NCI-H1048 (cell line): ENCODE measurements at regions not wholly inside any gene's neighbourhood (a gene's known extent, or its start where the extent isn't known, plus 50 kb on each side); places are given as distances from the start of the nearest gene placed in this dataset.
"Not testable (repeated sequence)": the region's sequence is repeated elsewhere in the genome, so short reads cannot be mapped to it uniquely, and the experiment has no call there.

Experiments used
- DNase-seq: peaks from one replicate; lab custom pipeline; 2025; lab: John Stamatoyannopoulos, UW

DNA sequence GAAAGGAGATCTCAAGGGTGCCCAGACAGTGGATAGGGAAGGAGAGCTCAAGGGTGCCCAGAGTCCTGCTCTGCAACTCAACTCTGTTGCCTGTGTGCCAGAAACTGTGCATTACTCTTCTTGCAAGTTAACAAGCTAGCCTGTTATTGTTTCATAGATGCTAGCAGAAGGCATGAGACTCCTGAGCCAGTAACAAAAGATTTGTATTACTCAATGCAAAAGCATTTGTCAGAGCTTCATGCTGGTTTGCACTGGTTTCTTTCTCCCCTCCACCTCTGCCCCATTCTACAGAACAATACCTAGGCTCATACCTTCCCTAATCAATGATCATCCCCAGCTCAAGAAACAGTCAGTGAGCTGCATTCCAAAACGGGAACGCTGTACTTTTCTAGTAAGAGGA lies 124.5 kb upstream of the NEIL3 start:
- no peak for DNase-seq

DNA sequence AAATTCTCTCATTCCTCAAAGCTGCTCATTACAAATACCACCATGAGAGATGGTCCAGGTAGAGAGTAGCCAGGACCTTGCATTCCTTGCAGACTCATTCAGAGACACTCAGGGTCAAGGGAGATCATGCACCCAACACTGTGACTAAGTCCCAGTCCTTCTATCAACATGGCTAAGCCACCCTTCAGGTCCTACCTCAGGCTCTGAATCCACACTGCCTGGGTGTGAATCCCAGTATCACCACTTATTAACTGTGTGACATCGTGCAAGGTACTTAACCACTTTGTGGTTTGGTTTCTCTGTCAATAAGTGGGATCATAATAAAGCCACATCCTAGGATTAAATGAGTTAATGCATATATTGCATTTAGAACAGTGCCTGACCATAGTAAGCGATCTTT lies 124.1 kb upstream of the NEIL3 start:
- no peak for DNase-seq

DNA sequence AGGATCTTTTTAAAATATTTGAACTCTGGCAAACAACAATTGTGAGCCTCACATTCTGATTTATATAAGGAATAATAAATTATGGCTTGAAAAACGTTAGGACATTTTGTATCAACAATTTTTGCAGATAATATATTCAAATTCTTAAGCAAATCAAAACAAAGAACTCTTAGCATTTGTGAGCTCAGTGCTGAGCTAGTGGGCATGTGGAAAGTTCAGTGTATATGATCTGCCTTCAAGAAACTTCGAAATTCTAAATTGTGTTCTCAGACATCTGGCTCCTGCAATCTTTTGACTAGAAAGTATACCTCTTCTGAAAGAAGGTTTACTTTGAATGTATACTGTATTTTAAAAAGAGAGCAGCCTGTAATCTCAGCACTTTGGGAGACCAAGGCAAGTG lies 122.3 kb upstream of the NEIL3 start:
- DNase-seq: no peak

DNA sequence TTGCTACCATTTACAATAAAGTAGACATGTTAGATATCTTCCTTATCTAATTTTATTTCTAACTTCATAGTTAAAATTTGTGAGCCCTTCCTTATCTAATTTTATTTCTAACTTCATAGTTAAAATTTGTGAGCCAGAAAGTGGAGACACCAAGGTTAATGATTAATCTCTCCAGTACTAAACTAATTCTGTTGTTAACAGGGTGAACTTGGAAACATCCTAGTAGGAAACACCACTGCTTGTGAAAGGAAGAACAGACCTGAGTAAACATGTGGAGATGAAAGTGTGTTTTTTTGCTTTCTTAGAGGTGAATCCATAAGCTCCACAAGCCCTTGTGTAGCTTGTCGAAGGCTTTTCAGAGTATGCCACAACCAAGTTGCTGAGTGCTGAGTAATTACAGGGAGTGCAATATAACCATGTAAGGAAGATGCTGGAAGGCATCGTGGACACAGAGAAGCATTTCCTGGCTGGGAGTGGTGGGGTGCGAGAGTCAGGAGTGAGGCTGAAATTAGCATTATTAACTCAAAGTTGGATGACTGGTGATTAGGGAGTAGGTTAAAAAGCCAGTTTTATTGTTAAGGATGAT lies 118.6 kb upstream of the NEIL3 start:
- DNase-seq: no peak

DNA sequence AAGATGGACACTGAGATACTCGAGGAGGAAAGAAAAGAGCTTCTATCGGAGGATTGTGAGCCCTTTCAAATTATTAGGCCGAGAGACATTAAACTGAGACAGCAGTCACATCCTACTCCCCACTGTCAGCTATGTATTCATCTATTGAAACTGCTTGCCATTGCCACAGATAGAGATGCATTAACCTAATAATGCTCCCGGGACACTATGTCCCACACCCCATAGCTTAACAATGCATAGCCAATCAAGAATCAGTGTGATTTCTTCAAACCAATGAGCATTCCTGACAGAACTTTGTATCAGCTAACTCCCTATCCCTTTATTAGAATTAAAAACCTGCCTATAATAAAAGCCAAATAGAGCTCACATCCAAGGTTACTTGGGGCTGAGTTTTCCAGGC lies 118.1 kb upstream of the NEIL3 start:
- DNase-seq: no peak

DNA sequence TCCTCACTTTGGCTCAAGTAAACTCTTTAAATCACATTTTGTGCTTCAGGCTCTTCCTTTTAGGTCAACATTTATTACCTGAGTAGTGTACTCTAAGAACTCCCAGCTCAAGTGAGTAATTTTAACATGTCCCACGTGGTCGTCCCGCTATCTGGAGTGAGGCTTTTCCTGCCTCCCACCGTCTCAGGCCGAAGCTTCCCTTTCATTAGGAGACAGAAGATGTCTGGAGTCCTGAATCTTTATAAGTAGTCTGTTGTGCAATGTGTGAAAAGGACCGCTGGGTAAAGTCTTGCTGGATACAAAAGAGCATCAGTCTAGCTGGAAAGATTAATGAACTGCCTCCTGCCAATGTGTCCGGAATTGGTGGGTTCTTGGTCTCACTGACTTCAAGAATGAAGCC lies 117.7 kb upstream of the NEIL3 start:
- DNase-seq: no peak

DNA sequence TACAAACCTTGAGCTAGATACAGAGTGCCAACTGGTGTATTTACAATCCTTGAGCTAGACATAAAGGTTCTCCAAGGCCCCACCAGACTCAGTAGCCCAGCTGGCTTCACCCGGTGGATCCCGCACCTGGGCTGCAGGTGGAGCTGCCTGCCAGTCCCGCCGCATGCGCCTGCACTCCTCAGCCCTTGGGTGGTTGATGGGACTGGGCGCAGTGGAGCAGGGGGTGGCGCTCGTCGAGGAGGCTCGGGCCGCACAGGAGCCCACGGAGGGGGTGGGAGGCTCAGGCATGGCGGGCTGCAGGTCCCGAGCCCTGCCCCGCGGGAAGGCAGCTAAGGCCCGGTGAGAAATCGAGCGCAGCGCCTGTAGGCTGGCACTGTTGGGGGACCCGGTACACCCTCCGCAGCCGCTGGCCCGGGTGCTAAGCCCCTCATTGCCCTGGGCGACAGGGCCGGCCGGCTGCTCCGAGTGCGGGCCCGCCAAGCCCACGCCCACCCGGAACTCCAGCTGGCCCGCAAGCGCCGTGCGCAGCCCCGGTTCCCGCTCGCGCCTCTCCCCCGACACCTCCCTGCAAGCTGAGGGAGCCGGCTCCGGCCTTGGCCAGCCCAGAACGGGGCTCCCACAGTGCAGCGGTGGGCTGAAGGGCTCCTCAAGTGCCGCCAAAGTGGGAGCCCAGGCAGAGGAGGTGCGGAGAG lies 116.5 kb upstream of the NEIL3 start:
- DNase-seq: not testable (repeated sequence)

DNA sequence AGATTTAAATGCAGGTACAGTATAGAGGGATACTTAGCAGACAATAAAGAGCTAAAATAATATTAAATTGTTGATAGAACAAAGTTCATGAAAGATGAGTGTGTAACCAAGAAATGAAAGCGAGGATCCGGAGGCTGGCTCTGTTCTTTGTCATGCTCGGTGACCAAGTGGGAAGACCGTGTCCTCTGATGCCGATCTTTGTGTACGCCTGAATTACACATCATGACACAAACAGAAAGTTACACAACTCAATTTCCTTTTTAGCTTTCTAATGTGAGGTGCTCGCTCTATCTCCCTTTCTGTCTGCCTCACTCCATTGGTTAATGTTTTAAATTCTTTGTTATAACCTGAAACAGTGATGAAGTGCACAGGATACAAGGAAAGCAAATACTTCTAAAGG lies 114.8 kb upstream of the NEIL3 start:
- DNase-seq: no peak

DNA sequence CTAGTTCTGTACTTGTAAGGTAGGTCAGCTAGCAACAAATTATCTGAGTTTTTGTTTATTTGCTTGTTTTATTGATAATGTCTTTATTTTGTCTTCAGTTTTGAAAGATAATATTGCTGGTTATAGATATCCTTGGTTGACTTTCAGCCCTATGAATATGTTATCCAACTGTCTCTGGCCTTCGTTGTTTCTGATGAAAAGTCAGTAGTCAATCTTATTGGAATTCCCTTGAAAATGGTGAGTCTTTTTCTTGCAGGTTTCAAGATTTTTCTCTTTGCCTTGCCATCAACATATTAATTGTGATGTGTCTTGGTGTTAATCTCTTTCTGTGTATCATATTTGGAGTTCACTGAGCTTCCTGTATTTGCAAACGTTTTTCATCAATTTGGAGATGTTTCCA lies 113.1 kb upstream of the NEIL3 start:
- DNase-seq: no peak

DNA sequence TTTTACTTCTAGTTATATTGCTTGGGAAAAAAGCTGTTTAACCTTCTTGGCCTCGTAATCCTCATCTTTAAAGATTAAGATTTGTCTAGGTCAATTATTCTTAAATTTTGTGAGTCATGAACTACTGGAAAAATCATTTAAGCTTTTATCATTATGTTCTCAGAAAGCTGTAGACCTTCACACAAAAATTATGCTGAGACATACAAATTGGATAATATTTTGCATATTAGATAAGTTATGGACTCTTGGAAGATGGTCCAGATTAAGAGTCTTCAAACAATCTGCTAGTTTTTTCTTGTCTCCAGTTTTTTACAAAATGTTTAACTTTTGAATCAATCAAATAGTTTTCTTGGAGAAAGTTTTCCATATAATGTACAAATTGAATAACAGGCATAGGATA lies 108.1 kb upstream of the NEIL3 start:
- no peak for DNase-seq

DNA sequence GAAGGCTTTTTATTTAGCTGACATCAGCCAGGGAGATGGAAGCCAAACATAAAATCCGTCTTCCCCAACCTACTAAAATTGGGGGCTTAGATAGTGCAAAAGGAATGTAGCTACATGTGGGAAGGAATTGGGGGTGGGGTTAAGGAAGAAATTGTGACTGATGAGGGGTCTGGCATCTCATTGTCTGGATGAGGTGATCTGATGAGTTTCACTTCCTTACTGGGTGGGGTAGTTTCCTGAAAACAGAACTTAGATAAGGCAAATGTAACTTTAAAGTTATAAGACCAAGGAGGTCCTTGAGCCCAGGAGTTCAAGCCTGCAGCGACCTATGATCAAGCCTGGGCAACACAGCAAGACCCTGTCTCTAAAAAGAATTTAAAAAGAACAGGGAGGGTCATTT lies 105.5 kb upstream of the NEIL3 start:
- no peak for DNase-seq

DNA sequence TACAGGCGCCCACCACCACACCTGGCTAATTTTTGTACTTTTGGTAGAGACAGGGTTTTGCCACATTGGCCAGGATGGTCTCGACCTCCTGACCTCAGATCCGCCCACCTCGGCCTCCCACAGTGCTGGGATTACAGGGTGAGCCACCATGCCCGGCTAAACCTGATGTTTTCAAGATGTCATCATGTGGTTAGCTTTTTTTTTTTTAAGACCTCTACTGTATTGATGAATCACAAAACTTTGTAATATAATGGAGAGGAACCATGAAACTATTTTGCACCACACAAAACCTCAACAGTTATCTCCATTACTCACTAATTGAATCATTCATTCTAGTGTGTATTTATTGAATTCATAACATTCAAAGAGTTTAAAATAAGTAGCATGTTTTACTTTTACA lies 94.7 kb upstream of the NEIL3 start:
- no peak for DNase-seq

DNA sequence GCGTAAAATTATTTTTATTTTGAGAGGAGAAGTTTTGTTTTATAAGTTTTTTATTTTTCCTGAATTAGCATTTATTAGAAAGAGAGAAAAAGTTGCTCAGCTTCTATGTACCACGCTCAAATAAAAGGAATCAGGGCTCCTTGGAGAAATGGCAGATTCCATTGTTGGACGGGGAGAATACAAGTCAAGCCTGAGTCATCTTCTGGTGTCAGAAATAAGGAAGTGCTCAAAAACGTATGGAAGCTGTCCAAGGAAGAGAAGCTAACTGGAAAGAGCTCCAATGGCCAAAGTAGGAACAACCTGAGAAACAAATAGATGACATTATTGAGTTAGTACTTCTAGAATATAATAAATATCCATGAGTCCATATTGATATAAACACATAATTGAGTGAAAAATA lies 89.3 kb upstream of the NEIL3 start:
- no peak for DNase-seq

DNA sequence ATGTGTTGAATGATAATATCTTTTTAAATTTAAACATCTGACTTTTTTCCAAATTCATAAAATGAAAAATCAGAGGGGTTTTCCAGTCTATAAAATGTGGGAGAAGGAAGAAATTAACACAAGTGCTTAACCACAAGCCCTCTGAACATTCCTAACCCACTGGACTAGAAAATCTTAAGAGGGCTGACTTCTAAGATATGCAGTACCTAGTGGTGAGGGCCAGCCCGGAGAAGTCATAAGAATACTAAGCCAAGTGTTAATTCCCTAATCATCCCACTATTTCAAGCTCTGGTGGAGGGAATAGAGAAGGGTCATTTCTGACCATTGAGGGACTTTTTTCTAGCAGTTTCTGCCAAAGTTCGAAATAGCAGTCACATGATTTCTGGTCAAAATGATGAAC lies 86.9 kb upstream of the NEIL3 start:
- DNase-seq: no peak

DNA sequence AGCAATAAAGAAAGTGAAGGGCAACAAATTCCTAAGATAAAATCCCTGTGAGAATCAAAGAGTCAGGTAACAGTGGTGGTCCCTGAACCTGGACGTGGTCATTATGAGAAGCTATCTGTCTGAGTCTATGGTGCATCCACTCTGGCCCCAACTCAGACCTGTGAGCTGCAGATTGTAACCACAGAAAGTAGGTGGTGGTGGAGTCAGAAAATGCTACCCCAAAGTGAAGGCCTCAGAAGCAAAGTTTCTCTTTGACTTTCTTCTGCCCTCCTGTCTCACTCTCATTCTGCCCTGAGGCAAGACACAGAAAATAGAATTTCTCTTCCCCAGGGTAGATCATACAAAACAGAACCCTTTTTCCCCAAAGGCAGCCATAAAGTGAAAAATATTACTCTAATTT lies 84.1 kb upstream of the NEIL3 start:
- DNase-seq: no peak

DNA sequence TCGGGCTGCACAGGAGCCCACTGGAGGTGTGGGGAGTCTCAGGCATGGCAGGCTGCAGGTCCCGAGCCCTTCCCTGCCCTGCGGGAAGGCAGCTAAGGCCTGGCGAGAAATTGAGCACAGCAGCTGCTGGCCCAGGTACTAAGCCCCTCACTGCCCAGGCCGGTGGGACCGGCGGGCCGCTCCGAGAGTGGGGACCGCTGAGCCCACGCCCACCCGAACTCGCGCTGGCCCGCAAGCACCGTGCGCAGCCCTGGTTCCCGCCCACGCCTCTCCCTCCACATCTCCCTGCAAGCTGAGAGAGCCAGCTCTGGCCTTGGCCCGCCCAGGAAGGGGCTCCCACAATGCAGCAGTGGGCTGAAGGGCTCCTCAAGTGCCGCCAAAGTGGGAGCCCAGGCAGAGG lies 82.0 kb upstream of the NEIL3 start:
- no peak for DNase-seq

DNA sequence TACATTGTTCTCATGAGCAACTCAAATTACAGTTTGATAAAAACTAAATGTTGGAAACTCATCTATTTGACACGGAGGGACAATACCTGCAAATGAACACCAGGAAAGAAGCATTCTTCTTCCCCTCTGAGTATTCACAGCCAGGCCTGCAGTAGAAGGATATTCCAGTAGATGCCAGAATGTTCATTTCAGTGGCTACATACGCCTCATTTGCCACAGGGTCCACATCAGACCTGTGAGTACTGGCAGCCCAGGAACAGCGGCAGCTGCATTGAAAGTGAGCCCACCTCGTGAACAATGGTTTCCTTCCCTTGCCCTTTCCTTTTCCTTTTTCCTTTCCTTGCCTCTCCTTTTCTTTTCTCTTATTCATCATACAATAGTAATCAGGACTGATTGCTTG lies 81.1 kb upstream of the NEIL3 start:
- DNase-seq: no peak

DNA sequence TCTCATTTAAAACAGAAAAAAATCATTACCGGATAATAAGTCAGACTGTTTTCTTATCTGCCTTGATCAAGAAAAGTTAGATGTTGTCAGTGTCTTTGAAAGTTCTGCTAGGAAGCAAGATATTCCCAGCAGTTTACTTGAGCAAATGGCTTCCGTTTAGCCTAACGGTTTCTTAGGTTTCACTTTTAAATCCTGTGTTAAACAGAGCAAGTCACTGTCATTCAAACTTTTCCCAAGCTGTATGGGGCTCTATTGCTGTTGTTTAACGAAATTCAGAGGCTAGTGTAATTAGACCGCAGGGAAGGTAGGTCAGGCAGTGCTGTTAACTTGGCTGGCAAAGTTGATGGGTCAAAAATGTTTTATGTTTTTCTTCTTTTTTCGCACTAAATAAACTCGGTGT lies 80.3 kb upstream of the NEIL3 start:
- no peak for DNase-seq

DNA sequence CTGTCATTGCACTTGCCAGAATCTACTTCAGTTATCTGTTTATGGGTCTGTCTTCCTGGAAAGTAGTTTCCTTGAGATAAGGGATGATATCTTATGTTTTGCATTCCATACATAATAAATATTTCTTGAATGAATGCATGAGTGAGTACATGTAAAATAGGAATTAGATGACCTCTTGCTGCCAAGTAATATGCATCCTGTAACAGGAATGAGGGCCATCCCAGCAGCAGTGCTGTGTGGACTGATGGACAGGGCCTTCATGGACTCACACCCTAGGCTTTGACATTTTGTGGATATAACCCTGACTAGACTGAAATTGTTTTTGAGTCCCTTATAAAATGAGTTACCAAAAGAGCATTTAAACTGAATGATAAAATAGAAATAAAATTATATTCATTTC lies 77.2 kb upstream of the NEIL3 start:
- no peak for DNase-seq

DNA sequence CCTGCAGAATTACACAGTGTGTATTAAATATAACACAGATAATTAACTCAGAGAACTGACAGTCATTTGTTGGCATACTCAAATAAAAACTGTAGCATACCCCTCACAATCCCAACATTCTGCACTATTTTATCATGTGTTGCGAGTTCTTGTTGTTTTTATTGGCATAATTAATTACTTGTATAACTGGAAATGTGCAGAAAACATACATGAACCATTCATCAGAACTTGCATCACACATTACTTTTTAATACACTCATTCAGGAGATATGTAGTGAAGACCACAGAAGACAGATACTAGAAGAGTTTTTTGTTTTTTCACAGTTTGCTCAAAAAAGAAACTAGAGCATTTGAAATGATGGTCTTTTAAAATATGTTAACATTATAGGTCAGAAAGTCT lies 74.6 kb upstream of the NEIL3 start:
- no peak for DNase-seq

DNA sequence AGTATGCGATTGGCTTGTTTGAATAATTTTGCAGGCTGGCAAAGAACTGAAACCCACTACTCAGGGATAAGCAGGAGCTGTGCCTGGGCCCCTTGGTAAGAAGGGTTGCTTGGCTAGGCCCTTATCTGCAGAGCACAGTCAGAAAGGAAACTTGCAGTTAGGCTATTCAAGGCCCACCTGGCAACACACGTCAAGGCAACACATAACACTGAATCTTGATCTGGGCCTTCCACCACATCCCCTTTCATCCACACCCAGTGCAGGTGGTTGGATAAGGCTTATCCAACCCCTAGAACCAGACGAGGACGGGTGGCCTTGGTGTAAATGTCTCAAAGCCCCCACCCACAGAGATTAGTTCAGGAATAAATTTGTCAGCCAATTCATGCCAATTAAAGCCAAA lies 72.8 kb upstream of the NEIL3 start:
- no peak for DNase-seq

DNA sequence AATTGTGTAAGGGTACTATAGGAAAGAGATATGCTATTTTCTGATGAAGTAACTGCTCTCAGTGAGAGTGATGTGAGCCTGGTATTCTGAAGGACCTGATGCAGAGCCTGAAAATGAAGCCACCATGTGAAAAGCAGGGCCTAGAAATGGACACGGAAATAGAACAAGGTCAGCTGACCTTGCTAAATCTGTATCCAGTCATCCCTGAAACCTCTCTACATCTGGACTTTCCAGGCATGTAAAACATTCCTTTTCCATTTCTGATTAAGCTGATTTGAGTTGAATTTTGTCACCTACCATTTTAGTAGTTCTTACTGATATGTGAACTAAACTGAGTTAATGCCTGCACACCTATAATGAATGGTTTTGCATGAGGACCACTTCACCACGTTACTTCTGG lies 72.4 kb upstream of the NEIL3 start:
- no peak for DNase-seq

DNA sequence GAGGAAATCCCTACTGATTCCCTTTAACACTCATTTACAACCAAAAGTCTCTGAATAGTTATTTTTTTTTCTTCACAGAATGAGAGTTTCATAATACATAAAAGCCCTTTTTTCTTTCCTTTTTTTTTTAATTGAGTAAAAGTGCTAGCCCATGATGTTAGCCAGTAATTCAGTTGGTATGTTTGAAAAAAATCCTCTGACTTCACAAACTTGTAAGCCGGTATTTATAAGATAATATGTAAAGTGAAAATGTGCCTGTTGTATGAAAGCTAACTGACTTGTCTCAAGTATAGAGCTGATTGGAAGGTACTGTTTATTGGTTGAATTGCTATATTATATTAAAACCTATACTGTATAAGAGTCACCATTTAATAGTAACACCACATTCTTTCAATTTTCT lies 70.2 kb upstream of the NEIL3 start:
- no peak for DNase-seq

DNA sequence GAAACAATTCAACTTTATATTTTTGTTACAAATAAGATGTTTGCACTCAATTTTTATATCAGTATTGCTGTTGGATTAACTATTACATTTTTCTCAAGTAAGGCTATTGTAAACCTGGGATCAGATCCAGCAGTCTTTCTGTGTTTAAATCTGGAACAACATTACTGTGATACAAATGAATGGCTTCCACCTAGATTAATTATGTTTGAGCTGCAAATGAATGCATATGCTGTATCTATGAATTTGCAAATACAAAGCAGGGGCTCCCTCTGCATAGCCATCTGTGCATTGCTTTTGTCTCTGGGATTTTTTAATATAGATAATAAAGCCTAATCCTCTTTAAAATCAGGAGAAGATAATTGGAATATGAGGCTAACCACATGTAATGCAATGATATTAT lies 69.8 kb upstream of the NEIL3 start:
- no peak for DNase-seq
